Fibroblast of pulmonary artery (primary cell): ENCODE measurements at regions not wholly inside any gene's neighbourhood (a gene's known extent, or its start where the extent isn't known, plus 50 kb on each side); places are given as distances from the start of the nearest gene placed in this dataset.

ENCODE experiments used
- DNase-seq: peaks from one replicate; pipeline ENCODE4 v3.0.0-alpha.2; 2010; ENCODE audit warnings: low read depth
- H3K4me3 ChIP-seq: replicated peaks from 2 replicates; pipeline ENCODE4 v1.5.1; 2011; ENCODE audit warnings: low read depth, mild to moderate bottlenecking, control low read depth, low read length, moderate library complexity
- CTCF ChIP-seq: IDR thresholded peaks from 2 replicates; pipeline ENCODE4 v1.5.1; 2011; ENCODE audit warnings: mild to moderate bottlenecking, control low read depth, low read length, inconsistent platforms; ENCODE audit errors: missing control alignments

GRCh38 chr10:64093946-64094535, 572.8 kb downstream of the REEP3 start:
- no peak for TF ChIP-seq CTCF
- no peak for DNase-seq
- no peak overlapping the region for H3K4me3 ChIP-seq

- H3K4me3 ChIP-seq, result no peak overlapping the region
- TF ChIP-seq CTCF, result no peak
- no peak for DNase-seq
Observed at GRCh38 chr10:64096941-64097340, 575.7 kb downstream of the REEP3 start.

- DNase-seq, result no peak
- TF ChIP-seq CTCF, result no peak
- no peak overlapping the region for H3K4me3 ChIP-seq
Observed at GRCh38 chr10:64097391-64098122, 576.4 kb downstream of the REEP3 start.

GRCh38 chr10:64098994-64099393, 577.8 kb downstream of the REEP3 start:
- DNase-seq, result no peak
- no peak for TF ChIP-seq CTCF
- H3K4me3 ChIP-seq, result no peak overlapping the region

GRCh38 chr10:64101606-64102263, 580.5 kb downstream of the REEP3 start:
- peak; percentile 6 for DNase-seq
- no peak for TF ChIP-seq CTCF
- H3K4me3 ChIP-seq, result no peak overlapping the region

- H3K4me3 ChIP-seq, result no peak overlapping the region
Observed at GRCh38 chr10:64102264-64102633, 581.0 kb downstream of the REEP3 start.

More at GRCh38 chr10:64102264-64102633, 581.0 kb downstream of the REEP3 start:
- DNase-seq, result no peak
- no peak for TF ChIP-seq CTCF
